GM23248 (cell line): ENCODE measurements at regions not wholly inside any gene's neighbourhood (a gene's known extent, or its start where the extent isn't known, plus 50 kb on each side); places are given as distances from the start of the nearest gene placed in this dataset.
"Not testable (repeated sequence)": the region's sequence is repeated elsewhere in the genome, so short reads cannot be mapped to it uniquely, and the experiment has no call there.

Experiments used
- DNase-seq: peaks from one replicate; pipeline ENCODE4 v3.0.0-alpha.2; 2015
- H2AFZ ChIP-seq: fragments of 200-600 bp; sonication (generic); 2 replicates; pipeline ENCODE4 v1.6.1; 2016; ENCODE audit warnings: antibody characterized with exemption
- H3F3A ChIP-seq: fragments of 200-600 bp; sonication (generic); 2 replicates; pipeline ENCODE4 v1.6.1; 2016; ENCODE audit warnings: mild to moderate bottlenecking, antibody characterized with exemption, mixed run types; ENCODE audit not compliant: insufficient read depth
- H3K27ac ChIP-seq: fragments of 200-600 bp; sonication (generic); 2 replicates; pipeline ENCODE4 v1.5.1; 2016; ENCODE audit warnings: mild to moderate bottlenecking
- H3K27me3 ChIP-seq: fragments of 200-600 bp; sonication (generic); replicated peaks from 2 replicates; pipeline ENCODE4 v1.6.1; 2016; ENCODE audit warnings: mild to moderate bottlenecking; ENCODE audit not compliant: insufficient read depth
- H3K36me3 ChIP-seq: fragments of 200-600 bp; sonication (generic); 2 replicates; pipeline ENCODE4 v1.6.1; 2016; ENCODE audit warnings: low read depth, mild to moderate bottlenecking
- H3K4me1 ChIP-seq: fragments of 200-600 bp; sonication (generic); 2 replicates; pipeline ENCODE4 v1.6.1; 2016; ENCODE audit warnings: mild to moderate bottlenecking; ENCODE audit not compliant: insufficient read depth
- H3K4me2 ChIP-seq: fragments of 200-600 bp; sonication (generic); one replicate; pipeline ENCODE4 v1.6.1; 2016; ENCODE audit warnings: mild to moderate bottlenecking; ENCODE audit not compliant: unreplicated experiment
- H3K4me3 ChIP-seq: fragments of 200-600 bp; sonication (generic); 2 replicates; pipeline ENCODE4 v1.5.1; 2016; ENCODE audit warnings: mild to moderate bottlenecking
- H3K79me2 ChIP-seq: fragments of 200-600 bp; sonication (generic); 2 replicates; pipeline ENCODE4 v1.6.1; 2016; ENCODE audit warnings: mild to moderate bottlenecking; ENCODE audit not compliant: insufficient read depth
- H3K9ac ChIP-seq: fragments of 200-600 bp; sonication (generic); 2 replicates; pipeline ENCODE4 v1.6.1; 2016; ENCODE audit warnings: mild to moderate bottlenecking
- H3K9me2 ChIP-seq: fragments of 200-600 bp; sonication (generic); 2 replicates; pipeline ENCODE4 v1.6.1; 2016; ENCODE audit warnings: mixed run types, mild to moderate bottlenecking, moderate library complexity; ENCODE audit not compliant: insufficient read depth
- H3K9me3 ChIP-seq: fragments of 200-600 bp; sonication (generic); one replicate; pipeline ENCODE4 v1.6.1; 2017; ENCODE audit warnings: low read depth
- H4K20me1 ChIP-seq: fragments of 200-600 bp; sonication (generic); 2 replicates; pipeline ENCODE4 v1.6.0; 2016; ENCODE audit not compliant: insufficient read depth
- EZH2 ChIP-seq: fragments of 200-600 bp; sonication (generic); IDR thresholded peaks from 2 replicates; pipeline ENCODE4 v1.6.1; 2018; ENCODE audit warnings: antibody characterized with exemption, mild to moderate bottlenecking; ENCODE audit not compliant: insufficient read depth, poor library complexity, severe bottlenecking
- EZH2phosphoT487 ChIP-seq: fragments of 200-600 bp; sonication (generic); IDR thresholded peaks from 2 replicates; pipeline ENCODE4 v1.6.1; 2018; ENCODE audit warnings: antibody characterized with exemption, moderate library complexity, mild to moderate bottlenecking, low read depth; ENCODE audit not compliant: insufficient read depth
- WGBS, 2 experiments: methylation state at CpG; one replicate each; pipeline ENCODE4 v1.1.6; 2015 to 2017; ENCODE audit warnings: low lambda C conversion rate in 2 of 2, low coverage in 1 of 2; ENCODE audit errors: missing lambda C conversion rate in 2 of 2; 5-methylcytosine and 5-hydroxymethylcytosine counted together
- in situ Hi-C: fragments of 300-500 bp; cut with MboI; formaldehyde crosslinking; loops from 2 replicates; pipeline ENCODE4 v1.15.0; 2020

DNA sequence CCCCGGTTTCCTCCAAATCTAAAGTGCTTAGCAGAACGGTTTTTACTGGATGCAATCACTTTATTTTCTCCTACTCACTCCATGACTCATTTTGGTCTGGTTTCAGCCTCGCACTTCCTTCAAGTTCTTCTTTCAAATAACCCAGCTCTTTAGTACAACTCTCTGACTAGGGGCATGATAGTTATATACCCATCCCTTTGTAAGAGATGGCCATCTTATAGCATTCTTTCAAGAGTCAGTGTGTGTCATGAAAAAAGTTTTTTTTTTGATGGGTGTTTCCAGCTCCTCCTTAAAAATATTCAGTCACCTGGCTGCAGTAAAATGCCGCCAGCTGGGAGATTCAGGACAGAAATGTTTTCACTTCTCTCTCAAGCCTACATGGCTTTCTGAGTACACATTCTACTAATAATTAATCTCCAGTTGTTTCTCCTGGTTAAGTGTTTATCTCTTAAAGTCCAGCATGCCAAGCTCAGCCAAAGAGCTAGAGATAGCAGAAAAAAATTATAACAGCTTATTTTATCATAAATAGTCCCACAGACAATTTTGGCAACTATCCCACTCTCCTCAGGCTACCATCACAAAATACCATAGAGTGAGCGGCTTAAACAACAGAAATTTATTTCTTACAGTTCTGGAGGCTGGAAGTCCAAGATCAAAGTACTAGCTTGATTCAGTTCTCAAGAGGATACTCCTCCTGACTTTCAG, 139.3 kb downstream of the GASK1B start:
- Histone ChIP-seq H4K20me1 (no peaks in the 10 kb centered on the region), H3K27me3 (no peaks in the 10 kb centered on the region), H3K4me2 (no peak overlapping the region), H3K9me3 (no peaks in the 10 kb centered on the region), H3K79me2 (no peaks in the 10 kb centered on the region), H3K4me3 (no peak overlapping the region), H3K27ac (no peak overlapping the region), H3K36me3 (no peaks in the 10 kb centered on the region), H3F3A (peaks cover 12% of the 10 kb centered on the region), H2AFZ (peak overlapping the region; percentile 20), H3K9ac (no peak overlapping the region), H3K9me2 (no peaks in the 10 kb centered on the region), H3K4me1 (peaks cover 5% of the 10 kb centered on the region; the same call in 1 of the 2 replicates)
- TF ChIP-seq EZH2phosphoT487 (no peak), EZH2 (no peak)
- WGBS, 2 experiments = 59 to 62% methylated on average over 5 of the region's 5 CpGs
- DNase-seq = peak; percentile 59
- in situ Hi-C loops = no loop called here

DNA sequence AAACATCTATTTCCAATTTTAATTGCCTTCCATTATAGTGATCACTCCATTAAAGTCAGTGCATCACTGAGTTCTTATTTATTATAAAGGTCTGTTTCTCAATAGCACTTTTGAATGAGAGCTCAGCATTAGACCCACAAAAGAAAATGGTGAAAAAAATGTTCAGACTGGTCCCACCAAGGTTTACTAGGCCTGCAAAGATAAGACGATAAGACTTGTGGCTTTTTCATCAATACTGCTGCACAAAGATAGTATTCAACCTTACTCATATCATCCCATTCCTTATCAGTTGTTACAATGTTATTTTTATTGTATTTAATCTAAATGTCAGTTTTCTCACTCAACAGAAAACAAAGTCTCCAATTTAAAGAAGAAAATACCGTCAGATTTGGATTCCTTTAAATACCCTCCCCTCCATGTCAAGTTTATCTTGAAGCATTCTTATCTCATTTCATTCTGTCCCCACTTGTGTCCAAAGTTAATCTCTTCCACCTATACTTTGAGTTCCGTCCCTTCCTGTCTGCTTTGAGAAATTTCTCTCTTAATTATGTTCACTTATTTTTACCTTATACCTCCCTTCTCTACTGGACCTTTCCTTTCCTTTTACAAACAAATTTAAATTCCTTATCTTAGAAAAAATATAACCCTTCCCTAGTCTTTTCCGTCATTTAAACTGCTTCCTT, 140.0 kb downstream of the GASK1B start:
- Histone ChIP-seq H4K20me1 (no peaks in the 10 kb centered on the region), H3K9me3 (no peaks in the 10 kb centered on the region), H3K27ac (no peak overlapping the region), H3K4me3 (no peak overlapping the region), H3K79me2 (no peaks in the 10 kb centered on the region), H3K4me1 (peaks cover 5% of the 10 kb centered on the region; the same call in 1 of the 2 replicates), H3K27me3 (no peaks in the 10 kb centered on the region), H3K9me2 (no peaks in the 10 kb centered on the region), H3F3A (peaks cover 12% of the 10 kb centered on the region), H2AFZ (peak overlapping the region; percentile 20), H3K36me3 (no peaks in the 10 kb centered on the region), H3K4me2 (no peak overlapping the region), H3K9ac (no peak overlapping the region)
- 70 to 74% methylated on average over 4 of the region's 4 CpGs for WGBS, 2 experiments
- TF ChIP-seq EZH2 (no peak), EZH2phosphoT487 (no peak)
- in situ Hi-C loops = no loop called here
- no peak for DNase-seq

- H3K9ac ChIP-seq, H3K9me3 ChIP-seq, H3K4me2 ChIP-seq, H3K4me1 ChIP-seq, H3K4me3 ChIP-seq, H4K20me1 ChIP-seq, H3F3A ChIP-seq, H3K27me3 ChIP-seq, H3K36me3 ChIP-seq, H2AFZ ChIP-seq, DNase-seq, H3K27ac ChIP-seq, in situ Hi-C loops, H3K79me2 ChIP-seq, H3K9me2 ChIP-seq: not testable (repeated sequence)
These were observed 144.4 kb downstream of the GASK1B start for GRCh38 chr4:158028381-158028780.

DNA sequence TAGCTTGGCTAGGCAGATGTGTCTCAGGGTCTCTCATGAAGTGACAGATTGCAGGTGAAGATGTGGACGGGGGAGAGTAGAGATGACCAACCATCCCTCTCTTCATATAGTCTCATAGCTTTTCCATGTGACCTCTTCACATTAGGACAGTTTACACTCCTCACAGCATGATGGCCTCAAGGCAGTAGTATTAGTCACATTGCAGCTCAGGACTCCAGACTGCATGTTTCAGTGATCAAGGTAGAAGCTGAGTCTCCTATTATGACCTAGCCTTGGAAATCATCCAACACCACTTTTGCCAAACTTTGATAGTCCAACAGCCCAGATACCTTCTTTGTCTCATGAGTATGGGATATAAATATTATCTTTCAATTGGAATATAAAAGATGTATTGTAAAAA, 147.7 kb downstream of the GASK1B start:
- WGBS, 2 experiments = 82 to 89% methylated on average over 1 of the region's 1 CpG
- Histone ChIP-seq H3K79me2 (no peaks in the 10 kb centered on the region), H3K4me3 (no peak overlapping the region), H4K20me1 (no peaks in the 10 kb centered on the region), H3K9me2 (no peaks in the 10 kb centered on the region), H3K4me1 (peaks cover 21% of the 10 kb centered on the region), H2AFZ (no peak overlapping the region), H3K9me3 (no peaks in the 10 kb centered on the region), H3K27ac (no peak overlapping the region), H3K27me3 (no peaks in the 10 kb centered on the region), H3K36me3 (no peaks in the 10 kb centered on the region), H3F3A (peaks cover 14% of the 10 kb centered on the region), H3K4me2 (no peak overlapping the region), H3K9ac (no peak overlapping the region)
- TF ChIP-seq EZH2phosphoT487 (no peak), EZH2 (no peak)
- peak; percentile 53 for DNase-seq
- in situ Hi-C loops = no loop called here
